ENCODE measurements at regions not wholly inside any gene's neighbourhood (a gene's known extent, or its start where the extent isn't known, plus 50 kb on each side); places are given as distances from the start of the nearest gene placed in this dataset.

- no peaks in the 10 kb centered on the region for H3K36me3 Mint-ChIP-seq (ENCODE audit: low read depth)
- peaks cover 8% of the 10 kb centered on the region for H3K4me1 Mint-ChIP-seq
- no peaks in the 10 kb centered on the region for H3K9me3 Mint-ChIP-seq
- TF ChIP-seq, protein P1, sequence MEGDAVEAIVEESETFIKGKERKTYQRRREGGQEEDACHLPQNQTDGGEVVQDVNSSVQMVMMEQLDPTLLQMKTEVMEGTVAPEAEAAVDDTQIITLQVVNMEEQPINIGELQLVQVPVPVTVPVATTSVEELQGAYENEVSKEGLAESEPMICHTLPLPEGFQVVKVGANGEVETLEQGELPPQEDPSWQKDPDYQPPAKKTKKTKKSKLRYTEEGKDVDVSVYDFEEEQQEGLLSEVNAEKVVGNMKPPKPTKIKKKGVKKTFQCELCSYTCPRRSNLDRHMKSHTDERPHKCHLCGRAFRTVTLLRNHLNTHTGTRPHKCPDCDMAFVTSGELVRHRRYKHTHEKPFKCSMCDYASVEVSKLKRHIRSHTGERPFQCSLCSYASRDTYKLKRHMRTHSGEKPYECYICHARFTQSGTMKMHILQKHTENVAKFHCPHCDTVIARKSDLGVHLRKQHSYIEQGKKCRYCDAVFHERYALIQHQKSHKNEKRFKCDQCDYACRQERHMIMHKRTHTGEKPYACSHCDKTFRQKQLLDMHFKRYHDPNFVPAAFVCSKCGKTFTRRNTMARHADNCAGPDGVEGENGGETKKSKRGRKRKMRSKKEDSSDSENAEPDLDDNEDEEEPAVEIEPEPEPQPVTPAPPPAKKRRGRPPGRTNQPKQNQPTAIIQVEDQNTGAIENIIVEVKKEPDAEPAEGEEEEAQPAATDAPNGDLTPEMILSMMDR (IDR thresholded peaks at IDR 0.05): no peak
- DNase-seq: no peak
- H3K4me3 Mint-ChIP-seq: no peak overlapping the region
- peaks cover 51% of the 10 kb centered on the region for H3K27me3 Mint-ChIP-seq (ENCODE audit: low read depth, poor library complexity)
- H3K27ac Mint-ChIP-seq: no peak overlapping the region
These were observed 146.0 kb downstream of the EDN3 start for GRCh38 chr20:59446376-59446775.

DNA sequence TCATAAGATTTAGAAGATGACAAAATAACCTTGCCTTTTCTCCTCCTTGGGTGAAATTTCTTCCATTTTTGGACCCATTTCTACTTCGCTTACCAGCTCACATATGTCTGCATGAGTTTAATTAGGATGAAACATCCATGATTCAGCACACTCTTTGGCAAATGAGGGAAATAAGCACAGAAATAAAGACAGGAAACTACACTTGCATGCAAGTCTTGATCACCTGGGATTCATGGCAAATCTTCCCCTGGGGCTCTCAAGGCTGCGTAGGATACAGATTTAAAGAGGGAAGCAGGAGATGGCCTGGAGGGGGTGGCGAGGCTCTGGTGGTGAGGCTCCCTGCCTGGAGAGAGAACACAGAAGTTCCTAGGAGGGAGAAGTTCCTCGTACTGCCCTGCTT is 147.8 kb downstream of the EDN3 start:
- Mint-ChIP-seq H3K36me3 (ENCODE audit: low read depth) (no peaks in the 10 kb centered on the region), H3K27me3 (ENCODE audit: low read depth, poor library complexity) (peaks cover 40% of the 10 kb centered on the region), H3K27ac (no peak overlapping the region), H3K4me1 (peaks cover 13% of the 10 kb centered on the region), H3K9me3 (no peaks in the 10 kb centered on the region), H3K4me3 (no peak overlapping the region)
- TF ChIP-seq, protein P1 (IDR thresholded peaks at IDR 0.05): no peak
- no peak for DNase-seq

GRCh38 chr20:59448851-59449444 is 148.5 kb downstream of the EDN3 start:
- Mint-ChIP-seq H3K4me1 (peaks cover 20% of the 10 kb centered on the region), H3K9me3 (no peaks in the 10 kb centered on the region), H3K27ac (no peak overlapping the region), H3K4me3 (no peak overlapping the region), H3K27me3 (ENCODE audit: low read depth, poor library complexity) (peaks cover 35% of the 10 kb centered on the region), H3K36me3 (ENCODE audit: low read depth) (no peaks in the 10 kb centered on the region)
- TF ChIP-seq, protein P1 (IDR thresholded peaks at IDR 0.05): no peak
- no peak for DNase-seq

GRCh38 chr20:59451066-59451630 is 150.7 kb downstream of the EDN3 start:
- no peaks in the 10 kb centered on the region for H3K36me3 Mint-ChIP-seq (ENCODE audit: low read depth)
- H3K27me3 Mint-ChIP-seq (ENCODE audit: low read depth, poor library complexity): peaks cover 29% of the 10 kb centered on the region
- TF ChIP-seq, protein P1 (IDR thresholded peaks at IDR 0.05): no peak
- H3K4me1 Mint-ChIP-seq: peaks cover 32% of the 10 kb centered on the region
- no peak for DNase-seq
- no peaks in the 10 kb centered on the region for H3K9me3 Mint-ChIP-seq
- no peak overlapping the region for H3K4me3 Mint-ChIP-seq
- H3K27ac Mint-ChIP-seq: no peak overlapping the region

- TF ChIP-seq, protein P1 (IDR thresholded peaks at IDR 0.05): no peak
- no peak for DNase-seq
- Mint-ChIP-seq H3K4me1 (peaks cover 32% of the 10 kb centered on the region), H3K4me3 (no peak overlapping the region), H3K36me3 (ENCODE audit: low read depth) (no peaks in the 10 kb centered on the region), H3K27ac (no peak overlapping the region), H3K27me3 (ENCODE audit: low read depth, poor library complexity) (peaks cover 29% of the 10 kb centered on the region), H3K9me3 (no peaks in the 10 kb centered on the region)
These were observed 151.2 kb downstream of the EDN3 start for GRCh38 chr20:59451641-59452040.

DNA sequence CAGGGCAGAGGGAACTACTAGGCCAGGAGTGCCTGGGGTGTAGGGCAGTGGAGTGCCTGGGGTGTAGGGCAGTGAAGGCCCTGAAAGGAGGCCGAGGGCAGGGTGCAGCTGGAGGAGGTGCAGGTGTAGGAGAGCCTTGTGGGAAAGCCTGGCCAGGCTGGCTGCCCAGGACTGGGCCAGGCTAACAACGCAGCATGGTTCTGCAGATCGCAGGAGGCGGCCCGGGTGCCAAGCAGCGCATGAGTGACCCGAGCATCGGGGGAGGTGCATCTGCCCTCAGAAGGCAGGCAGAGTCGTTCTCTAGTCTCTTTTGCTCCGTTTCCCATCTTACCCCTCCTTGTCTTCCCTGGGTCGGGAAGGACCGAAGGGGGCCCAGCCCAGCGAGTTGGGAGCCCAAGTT is 151.5 kb upstream of the PHACTR3 start:
- Mint-ChIP-seq H3K27me3 (ENCODE audit: low read depth, poor library complexity) (peaks cover 23% of the 10 kb centered on the region), H3K4me3 (no peak overlapping the region), H3K27ac (no peak overlapping the region), H3K4me1 (peaks cover 32% of the 10 kb centered on the region), H3K9me3 (no peaks in the 10 kb centered on the region), H3K36me3 (ENCODE audit: low read depth) (no peaks in the 10 kb centered on the region)
- TF ChIP-seq, protein P1 (IDR thresholded peaks at IDR 0.05): no peak
- DNase-seq: no peak
